CD4-positive, alpha-beta T cell treated with Interleukin-2 at 100 ng/mL for 4 hours (primary cell): ENCODE measurements at regions not wholly inside any gene's neighbourhood (a gene's known extent, or its start where the extent isn't known, plus 50 kb on each side); places are given as distances from the start of the nearest gene placed in this dataset.
"Not testable (repeated sequence)": the region's sequence is repeated elsewhere in the genome, so short reads cannot be mapped to it uniquely, and the experiment has no call there.

Source experiments
- DNase-seq: peaks from one replicate; pipeline ENCODE4 v3.0.0-alpha.2; 2020; ENCODE audit warnings: low spot score

DNA sequence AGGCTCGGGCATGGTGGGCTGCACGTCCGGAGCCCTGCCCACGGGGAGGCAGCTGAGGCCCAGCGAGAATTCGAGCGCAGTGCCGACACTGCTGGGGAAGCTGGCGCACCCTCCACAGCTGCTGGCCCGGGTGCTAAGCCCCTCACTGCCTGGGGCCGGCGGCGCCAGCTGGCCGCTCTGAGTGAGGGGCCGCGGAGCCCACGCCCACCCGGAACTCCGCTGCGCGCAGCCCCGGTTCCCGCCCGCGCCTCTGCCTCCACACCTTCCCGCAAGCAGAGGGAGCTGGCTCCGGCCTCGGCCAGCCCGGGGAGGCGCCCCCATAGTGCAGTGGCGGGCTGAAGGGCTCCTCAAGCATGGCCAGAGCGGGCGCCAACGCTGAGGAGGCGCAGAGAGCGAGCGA, 2080.4 kb downstream of the PCDH9 start:
- DNase-seq: no peak

DNA sequence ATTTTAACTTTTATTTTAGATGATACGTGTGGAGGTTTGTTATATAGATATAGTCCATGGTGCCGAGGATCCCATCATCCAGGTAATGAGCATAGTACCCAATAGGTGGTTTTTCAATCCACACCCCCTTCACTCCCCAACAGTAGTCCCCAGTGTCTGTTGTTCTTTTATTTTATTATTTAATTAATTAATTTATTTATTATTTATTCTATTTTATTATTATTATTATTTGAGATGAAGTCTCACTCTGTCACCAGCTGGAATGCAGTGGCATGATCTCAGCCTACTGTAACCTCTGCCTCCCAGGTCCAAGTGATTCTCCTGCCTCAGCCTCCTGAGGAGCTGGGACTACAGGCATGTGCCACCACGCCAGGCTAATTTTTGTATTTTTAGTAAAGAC, 2086.2 kb downstream of the PCDH9 start:
- no peak for DNase-seq

DNA sequence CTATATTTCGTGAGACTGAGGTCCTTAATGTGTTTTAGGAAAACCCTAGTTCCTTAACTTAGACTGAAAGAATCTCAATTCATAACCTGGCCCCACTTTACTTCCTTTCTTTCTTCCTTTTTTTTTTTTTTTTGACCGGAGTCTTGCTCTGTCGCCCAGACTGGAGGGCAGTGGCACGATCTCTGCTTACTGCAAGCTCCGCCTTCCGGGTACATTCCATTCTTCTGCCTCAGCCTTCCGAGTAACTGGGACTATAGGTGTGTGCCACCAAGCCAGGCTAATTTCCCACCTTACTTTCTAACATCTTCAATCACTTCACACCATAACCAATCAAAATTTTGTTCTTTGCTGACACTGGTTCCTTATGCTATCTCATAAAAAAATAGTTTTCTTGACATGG, 2097.0 kb downstream of the PCDH9 start:
- DNase-seq: no peak

DNA sequence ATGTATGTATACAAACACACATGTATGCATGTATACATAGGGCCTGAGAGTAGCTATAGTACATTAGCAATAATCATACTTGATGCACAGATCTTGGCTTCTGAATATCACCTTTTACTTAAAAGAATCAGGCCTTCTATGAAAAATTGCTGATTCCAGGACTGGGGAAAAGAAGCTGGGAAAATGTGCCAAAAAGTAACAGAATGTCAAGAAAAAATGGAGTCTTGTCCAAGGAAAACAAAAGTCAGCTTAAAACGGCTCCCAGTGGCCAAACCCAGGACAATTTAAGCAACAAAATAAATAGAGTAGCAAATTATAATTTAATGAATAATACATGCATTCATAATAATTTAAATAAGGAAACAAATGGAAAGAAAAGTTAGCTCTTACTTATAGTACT, 2104.9 kb downstream of the PCDH9 start:
- DNase-seq: no peak

DNA sequence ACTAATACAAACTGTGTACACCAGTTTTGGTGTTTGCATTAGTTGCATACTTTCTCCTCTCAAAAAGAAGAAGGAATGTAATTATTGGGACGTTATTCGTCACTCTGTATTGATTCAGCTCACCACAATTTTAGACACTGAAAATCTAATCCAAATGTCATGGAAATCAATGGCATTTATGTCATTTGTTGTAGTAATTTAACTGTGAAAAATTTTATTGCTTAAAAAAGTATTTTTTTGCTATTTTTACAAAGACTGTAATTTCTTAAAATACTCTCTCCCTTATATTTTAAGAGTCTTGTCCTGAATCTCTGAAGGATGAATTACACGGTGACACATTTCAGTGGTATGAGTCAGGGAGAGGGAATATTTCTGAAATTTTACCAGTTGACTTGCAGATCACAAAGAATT, 2117.6 kb downstream of the PCDH9 start:
- no peak for DNase-seq

DNA sequence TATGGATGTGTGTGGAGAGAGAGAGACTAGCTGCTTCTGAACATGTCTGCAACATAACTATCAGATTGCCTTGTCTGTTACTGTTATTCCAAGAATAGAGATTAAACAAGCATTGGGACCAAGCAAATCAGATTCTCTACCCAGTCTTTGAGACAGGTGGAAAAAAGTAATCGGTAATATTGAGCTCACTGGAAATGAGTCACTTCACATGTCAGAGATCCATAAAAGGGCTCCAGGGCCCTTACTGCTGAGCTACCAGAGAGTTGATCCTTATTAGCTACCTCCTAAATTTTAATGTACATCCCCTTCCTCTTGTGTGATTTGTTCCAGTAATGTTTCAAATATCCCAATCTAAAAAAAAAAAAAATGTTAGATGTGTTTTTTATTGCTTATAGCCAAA, 2118.0 kb downstream of the PCDH9 start:
- no peak for DNase-seq

DNA sequence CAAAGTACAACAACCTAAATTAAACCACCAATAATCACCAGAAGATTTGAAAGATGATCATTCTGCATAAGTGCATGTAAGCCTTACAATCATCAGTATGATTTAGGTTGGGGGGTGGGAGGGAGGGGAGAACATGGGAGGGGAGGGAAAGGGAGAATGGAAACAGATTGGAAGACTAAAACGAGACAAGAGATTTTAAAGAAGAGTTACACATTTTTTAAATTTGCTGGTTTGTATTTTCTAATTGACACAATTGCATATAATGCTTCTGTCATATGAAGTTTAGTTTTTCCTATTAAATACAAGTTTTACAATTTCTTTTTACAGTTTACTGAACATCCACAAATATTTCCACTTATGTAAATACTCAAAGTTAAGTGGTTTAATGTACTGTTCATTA, 2118.9 kb downstream of the PCDH9 start:
- no peak for DNase-seq

DNA sequence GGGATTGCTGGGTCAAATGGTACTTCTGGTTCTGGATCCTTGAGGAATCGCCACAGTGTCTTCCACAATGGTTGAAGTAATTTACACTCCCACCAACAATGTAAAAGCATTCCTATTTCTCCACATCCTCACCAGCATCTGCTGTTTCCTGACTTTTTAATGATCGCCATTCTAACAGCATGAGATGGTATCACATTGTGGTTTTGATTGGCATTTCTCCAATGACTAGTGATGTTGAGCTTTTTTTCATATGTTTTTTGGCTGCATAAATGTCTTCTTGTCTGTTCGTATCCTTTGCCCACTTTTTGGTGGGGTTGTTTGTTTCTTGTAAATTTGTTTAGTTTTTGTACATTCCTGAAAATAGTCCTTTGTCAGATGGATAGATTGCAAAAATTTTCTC, 2125.7 kb downstream of the PCDH9 start:
- not testable (repeated sequence) for DNase-seq

DNA sequence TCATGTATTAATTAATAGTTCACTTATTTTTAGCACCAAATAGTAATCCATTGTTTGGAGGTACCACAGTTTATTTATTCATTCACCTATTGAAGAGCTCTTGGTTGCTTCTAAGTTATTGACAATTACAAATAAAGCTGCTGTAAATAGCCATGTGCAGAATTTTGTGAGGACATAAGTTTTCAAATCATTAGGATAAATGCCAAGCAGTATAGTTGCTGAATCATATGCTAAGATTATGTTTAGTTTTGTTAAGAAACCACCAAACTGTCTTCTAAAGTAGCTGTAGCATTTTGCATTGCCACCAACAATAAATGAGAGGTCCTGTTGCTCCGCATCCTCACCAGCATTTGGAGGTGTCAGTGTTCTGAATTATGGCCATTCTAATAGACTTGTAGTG, 2126.8 kb downstream of the PCDH9 start:
- no peak for DNase-seq

DNA sequence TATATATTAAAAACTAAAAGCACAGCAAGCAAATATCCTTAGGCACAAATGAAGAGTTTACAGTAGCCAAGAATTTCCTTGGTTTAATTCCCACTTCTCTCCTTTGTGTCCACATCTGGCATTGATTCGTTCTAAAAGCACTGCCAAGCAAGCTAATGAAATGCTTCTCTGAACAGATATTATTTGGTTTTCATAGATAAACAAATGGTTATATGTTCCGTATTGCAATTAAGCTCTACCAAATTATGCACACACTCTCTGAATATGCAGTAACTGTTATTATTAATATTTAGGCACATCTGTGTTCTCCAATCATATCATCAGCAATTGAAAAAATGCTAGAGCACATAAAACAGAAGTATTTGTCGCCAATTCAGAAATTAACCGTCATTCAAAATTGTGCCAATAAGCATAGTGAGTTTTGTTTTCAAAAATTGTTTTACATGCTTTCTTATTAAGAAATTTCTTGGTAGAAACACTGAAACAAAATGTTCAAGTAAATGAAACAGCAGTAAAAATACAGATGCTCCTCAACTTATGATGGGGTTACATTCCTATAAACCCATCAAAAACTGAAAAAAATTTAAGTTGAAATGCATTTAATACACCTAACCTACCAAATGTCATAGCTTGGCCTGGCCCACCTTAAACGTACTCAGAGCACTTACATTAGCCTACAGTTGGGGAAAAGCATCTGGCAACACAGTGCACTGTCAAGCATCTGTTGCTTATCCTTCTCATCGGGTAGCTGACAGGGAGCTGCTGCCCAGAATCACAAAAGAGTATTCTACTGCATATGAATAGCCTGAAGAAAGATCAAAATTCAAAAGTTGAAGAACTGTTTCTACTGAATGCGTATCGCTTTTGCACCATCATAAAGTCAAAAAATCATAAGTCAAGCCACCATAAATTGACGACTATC, 2134.7 kb downstream of the PCDH9 start:
- no peak for DNase-seq

DNA sequence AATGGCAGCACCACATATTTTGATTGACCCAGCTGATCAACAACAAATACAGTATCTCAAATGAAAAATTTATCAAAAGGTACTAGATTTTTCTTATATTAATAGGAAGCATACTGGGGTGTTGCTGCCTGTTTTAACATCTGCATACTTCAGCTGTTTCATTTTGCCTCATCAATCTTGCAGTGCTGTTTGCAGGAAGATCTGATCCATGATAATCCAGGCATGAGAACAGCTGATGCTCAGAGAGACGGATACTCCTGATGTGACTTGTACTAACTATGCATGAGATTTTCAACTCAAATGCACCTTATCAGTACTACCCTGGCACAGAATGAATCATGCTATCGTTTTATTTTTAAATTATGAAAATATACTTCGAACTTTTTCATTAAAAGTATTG, 2136.8 kb downstream of the PCDH9 start:
- DNase-seq: no peak

DNA sequence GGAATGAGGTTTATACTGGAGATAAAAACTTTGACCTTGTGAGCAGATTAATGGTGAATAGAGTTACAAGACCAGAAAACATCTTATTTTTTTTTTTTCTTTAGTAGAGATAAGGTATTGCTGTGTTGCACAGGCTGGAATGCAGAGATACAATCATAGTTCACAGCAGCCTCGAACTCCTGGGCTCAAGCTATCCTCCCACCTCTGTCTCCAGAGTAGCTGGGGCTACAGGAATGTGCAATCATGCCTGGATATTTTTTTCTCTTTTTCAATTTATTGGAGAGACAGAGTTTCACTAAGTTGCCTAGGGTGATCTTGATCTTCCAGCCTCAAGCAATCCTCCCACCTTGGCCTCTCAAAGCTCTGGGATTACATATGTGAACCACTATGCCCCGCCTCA, 2139.1 kb downstream of the PCDH9 start:
- no peak for DNase-seq

DNA sequence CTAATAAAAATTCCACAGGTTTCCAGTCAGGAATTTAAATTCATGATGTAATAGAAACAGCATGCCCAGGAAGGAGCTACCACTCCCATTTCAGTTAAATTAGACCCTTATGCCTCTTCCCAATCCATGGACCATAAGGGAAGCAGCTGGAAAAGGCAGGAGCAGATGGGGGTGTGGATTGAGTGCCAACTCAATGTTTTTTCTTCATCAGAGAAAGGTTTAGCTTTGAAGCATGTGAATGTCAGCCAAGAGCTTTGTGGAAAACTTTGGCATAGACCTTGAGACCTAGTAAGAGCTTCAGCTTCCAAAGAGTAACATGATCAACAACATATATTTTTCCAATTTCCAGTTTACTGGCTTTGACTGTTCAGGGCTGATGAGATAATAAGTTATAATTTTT, 2139.9 kb downstream of the PCDH9 start:
- no peak for DNase-seq

DNA sequence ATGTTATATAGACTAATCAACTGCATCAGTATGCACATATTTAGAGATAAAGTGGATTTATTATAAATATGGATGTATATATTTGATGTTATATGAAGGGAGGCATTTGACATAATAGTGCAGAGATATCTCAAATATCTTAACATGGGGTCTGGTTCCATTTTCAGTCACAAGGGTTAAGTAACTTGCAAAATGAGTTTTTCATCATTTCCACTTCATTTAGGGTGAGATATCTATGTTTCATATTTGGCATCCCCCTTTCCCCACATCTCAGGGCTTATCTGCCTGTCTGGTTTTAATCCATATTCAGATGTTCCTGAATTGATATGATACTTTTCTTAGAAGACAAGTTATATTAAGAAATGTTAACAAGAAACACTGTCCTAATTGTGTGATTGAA, 2141.2 kb downstream of the PCDH9 start:
- no peak for DNase-seq

DNA sequence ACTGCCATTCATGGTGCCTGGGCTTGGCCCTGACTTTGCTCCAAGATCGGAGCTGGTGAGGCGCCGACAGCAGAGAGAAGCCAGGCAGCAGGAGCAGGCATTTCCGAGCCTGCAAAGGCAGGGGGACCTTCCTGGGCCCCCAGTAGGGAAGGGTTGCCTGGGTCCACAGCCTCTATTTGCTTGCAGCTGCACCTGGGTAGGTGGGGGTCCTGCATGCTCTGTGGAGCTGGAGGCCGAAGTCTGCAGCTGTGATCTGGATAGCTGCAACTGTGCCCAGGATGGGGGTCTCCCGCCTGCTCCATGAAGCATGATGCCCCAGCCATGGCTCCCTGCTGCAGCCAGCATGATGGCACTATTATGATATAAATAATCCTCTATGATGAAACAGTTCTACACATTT, 2144.2 kb downstream of the PCDH9 start:
- no peak for DNase-seq

DNA sequence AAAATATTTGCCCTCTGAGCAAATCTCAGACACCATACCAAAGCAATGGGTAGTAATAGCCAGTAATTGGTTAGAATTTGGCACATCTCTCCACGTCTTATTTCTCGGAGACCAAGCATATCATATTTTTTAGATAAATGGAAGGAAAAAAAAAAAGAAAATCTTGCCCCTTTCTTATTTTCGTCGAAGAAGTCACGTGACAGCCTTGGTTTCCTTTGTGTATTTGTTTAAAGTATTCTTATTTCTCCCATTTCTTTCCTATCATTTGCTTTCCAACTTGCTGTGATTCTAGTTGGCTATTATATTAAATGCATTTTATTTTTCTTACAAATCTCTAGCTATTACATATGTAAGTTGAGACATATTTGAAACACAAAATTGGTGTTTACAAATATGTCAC, 2155.9 kb downstream of the PCDH9 start:
- DNase-seq: no peak

DNA sequence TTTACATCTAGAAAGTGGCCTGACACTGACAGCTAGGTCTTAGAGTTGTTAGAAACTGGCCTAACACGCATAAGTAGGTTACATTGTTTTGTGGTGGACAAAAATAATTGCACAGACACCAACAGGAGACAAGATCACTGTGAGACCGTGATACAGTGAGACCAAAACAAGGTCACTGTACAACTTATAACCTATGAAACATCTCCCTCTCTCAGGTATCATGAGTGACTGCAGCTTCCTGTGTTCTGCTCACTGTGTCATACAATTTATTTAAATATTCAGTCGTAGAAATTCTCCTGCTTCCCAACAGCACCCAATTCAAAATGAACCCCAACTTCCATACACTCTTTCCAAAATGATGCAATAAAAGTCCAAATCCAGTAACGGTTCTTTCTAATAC, 2165.2 kb downstream of the PCDH9 start:
- no peak for DNase-seq

DNA sequence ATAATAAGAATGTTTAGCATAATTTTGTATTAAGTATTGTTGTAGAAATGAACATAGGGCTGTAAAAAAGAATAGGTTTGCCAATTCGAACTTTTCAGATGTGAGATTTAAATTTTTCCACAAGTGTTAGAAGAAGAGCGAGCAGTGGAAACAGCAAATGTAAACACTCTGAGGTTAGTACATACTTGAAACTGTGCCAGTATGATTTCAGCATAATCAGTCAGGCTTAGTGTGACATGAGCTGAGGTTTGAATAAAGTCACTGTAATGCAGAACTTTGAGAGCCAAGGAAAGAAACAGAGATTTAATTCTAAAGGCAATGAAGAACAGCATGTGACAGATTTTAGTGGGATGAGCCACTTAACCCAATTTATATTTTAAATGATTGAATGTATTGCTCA, 2166.4 kb downstream of the PCDH9 start:
- DNase-seq: no peak

DNA sequence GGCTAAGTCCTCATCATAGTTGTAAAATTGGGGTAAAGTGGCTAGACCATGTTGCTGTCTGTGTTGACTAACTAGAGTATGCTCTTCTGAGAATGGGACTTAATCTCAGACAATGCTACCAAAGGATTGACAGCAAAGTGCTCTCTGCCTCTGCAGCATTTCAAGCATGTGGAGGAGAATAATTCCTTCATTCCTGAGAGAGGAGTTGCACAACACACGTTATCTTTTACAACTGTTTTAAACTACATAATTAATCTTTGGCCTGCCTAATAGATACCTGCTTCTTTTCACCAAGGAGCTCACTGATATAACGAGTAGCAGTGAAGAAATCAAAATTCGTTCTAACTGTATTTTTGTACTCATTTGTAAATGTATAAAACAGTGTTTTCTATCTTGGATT, 2172.2 kb downstream of the PCDH9 start:
- DNase-seq: no peak

DNA sequence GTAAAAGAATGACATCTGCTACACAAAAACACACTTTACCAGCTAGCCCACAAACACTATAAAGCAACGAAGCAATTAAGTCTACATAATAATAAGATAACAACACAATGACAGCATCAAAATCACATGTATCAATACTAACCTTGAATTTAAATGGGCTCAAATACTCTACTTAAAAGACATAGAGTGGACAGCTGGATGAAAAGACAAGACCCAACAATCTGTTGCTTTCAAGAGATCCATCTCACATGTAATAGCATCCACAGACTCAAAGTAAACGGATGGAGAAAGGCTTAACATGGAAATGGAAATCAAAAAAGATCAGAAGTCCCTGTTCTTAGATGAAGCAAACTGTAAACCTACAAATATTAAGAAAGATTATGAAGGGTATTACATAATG, 2175.9 kb downstream of the PCDH9 start:
- DNase-seq: no peak

DNA sequence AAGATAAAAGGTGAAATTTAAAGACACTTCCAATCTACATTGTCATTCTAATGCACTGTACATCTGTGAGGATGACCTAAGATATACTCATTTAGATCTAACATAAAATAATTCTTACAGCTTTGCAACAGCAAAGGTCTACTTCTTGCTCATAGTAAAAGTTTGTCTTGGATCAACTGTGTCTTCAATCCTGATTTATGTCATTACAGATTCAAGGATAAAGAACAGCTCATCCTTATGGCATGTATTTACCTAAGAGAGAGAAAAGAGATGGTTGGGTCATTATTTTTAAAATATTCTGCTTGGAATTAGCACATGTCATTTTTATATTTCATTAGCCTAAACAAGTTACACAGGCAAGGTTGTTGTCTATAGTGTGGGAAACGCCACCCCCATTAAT, 2193.1 kb downstream of the PCDH9 start:
- no peak for DNase-seq

DNA sequence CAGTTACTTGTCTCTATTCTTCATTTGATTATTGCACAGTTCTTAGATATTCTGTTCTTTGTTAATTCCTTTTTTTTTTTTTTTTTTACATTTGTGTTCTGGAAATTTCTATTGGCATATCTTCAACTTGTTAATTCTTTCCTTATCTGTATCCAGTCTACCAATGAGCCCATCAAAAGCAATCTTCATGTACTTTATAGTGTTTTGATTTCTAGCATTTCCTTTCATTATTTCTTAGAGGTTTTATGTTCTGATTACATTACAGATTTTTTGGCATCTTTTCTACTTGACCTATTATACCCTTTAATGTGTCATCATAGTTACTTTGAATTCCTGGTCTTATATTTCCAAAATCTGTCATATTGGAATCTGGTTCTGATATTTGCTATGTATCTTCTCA, 2194.8 kb downstream of the PCDH9 start:
- DNase-seq: no peak

DNA sequence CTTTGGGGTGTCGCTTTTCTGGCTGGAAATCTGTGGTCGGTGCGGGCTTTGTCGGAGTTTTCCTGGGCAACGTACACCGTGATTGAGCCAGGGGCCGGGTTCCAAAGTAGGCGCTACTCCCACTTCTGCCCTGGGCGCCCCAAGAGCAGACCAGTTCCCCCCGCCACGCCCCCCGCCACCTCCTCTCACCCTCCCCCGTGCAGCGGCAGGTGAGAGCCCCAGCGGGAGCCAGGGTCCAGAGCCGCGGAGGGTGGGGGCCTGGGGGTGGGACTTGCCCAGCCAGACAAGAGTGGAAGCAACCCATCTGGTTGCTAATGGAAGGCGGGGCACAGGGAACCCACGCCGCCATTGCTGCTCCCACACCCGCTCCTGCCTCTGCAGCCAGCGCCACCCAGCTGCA, 2195.9 kb downstream of the PCDH9 start:
- no peak for DNase-seq

DNA sequence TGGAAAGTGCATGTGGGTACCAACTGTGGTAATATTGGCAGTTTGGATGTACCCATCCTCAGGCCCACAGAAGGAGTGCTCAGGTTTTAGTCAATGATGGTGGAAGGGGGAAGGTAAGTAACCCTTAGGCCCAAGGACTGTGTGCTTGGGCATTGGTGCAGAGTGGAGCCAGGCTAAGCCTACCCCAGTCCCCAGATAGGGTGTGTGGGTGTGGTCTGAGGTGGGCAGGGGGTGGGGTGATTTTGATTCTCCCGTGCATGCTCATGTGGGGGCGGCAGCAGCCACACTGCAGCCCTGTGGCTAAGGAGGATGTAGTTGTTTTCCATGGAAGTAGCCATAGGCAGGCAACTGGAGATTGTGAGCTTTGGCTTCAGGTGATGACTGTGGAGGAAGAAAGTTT, 2197.3 kb downstream of the PCDH9 start:
- DNase-seq: no peak
